ENCODE measurements at regions not wholly inside any gene's neighbourhood (a gene's known extent, or its start where the extent isn't known, plus 50 kb on each side); places are given as distances from the start of the nearest gene placed in this dataset.

GRCh38 chr2:147711031-147711430 lies 133.8 kb upstream of the ACVR2A start:
- no peak for DNase-seq (ENCODE audit: low spot score)

DNA sequence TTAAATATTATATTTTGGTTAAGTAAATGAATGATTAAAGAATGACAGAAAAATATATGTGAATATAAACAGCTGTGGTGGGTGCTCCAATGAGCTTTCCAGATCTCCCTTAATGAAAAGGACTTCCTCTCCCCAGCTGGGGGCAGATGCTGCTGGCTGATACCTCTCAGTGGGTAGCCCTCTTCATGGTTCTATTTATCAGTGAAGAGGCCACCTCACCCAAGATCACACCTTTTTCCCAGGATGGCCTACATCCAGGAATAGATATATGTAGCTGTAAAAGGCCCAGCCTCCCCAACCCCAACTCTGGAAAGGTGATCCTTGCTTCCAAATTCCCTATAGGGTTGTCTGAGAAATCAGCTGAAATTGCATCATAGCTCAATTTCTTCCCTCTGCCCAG lies 135.2 kb upstream of the ACVR2A start:
- no peak for DNase-seq (ENCODE audit: low spot score)

DNA sequence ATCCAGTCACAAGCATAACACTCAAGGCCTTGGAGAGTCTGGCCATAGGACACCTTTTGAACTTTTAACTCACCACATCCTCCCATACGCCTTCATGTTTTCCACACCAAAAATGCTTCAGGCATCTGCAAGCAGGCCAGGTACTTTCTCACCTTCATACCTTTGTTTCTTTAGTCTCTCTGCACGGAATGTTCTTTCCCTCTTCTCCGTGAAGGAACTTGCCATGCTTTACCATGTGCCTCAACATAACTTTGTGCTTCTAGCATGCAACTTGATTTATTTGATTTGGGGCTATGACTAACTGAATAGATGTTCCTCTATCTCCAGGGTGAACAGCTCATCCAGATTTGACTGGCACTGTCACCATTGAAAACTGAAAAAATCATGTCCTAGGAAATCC lies 141.7 kb upstream of the ACVR2A start:
- DNase-seq (ENCODE audit: low spot score): no peak

GRCh38 chr2:147698166-147698565 lies 146.7 kb upstream of the ACVR2A start:
- DNase-seq (ENCODE audit: low spot score): no peak

- DNase-seq (ENCODE audit: low spot score): no peak
Observed at GRCh38 chr2:147696426-147696825, 148.4 kb upstream of the ACVR2A start.

GRCh38 chr2:147689220-147689909 lies 155.5 kb upstream of the ACVR2A start:
- no peak for DNase-seq (ENCODE audit: low spot score)

DNA sequence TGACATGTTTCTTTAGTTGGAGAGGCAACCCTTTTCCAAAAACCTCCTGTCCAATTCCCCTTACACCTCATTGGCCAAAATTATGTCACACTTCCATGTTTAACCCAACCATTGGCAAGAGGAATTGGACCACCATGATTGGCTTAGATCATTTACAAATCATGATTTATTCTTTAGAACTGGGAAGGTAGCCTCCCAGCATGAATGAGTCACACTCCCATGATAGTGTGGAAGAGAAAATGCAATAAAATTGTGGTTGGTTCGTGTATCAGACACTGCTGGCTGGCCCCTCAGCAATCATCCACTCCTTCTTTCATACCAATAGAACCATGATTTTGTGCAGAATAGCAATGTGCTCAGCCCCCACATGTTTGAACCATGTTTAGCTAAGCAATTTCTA lies 156.6 kb upstream of the ACVR2A start:
- DNase-seq (ENCODE audit: low spot score): no peak

GRCh38 chr2:147686365-147686764 lies 158.5 kb upstream of the ACVR2A start:
- no peak for DNase-seq (ENCODE audit: low spot score)

DNA sequence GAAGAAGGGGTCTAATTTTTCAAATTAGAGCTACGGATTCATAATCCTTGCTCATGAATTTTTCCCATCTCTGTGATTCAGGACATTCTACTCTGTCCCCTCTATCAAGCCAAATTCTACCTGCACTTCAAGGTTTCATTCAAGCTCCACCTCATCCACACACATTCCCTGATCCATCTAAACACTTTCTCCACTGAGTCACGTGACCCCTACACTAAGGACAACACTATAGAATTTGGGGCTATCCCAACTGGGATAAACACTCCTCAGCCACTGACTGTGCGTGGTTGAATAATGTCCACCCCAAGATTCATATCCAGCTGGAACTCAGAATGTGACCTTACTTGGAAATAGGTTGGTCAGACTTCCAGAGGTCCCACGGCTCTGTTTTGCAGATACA lies 159.9 kb upstream of the ACVR2A start:
- DNase-seq (ENCODE audit: low spot score): no peak

GRCh38 chr2:147683380-147683779 lies 161.4 kb upstream of the ACVR2A start:
- no peak for DNase-seq (ENCODE audit: low spot score)

- no peak for DNase-seq (ENCODE audit: low spot score)
Observed at GRCh38 chr2:147681093-147681492, 163.7 kb upstream of the ACVR2A start.

- no peak for DNase-seq (ENCODE audit: low spot score)
Observed at GRCh38 chr2:147679955-147680531, 164.8 kb upstream of the ACVR2A start.

GRCh38 chr2:147679191-147679954 lies 165.5 kb upstream of the ACVR2A start:
- DNase-seq (ENCODE audit: low spot score): no peak

DNA sequence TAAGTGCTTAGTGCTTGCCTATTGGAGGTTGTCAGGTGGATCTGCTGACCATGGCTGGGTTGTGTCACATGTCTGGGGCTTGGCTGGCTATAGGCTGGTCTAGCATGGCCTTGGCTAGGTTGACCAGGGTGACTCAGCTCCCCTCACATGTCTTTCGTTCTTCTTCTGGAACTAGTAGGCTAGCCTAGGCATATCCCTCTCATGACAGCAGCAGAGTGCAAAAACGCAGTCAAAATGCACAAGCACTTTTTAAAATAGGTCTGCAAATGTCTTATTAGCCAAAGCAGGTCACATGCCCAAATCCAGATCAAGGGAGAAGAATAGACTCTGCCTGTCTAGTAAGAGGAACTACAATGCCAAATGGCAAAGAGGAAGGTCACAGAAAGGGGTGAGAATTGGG lies 179.7 kb upstream of the ACVR2A start:
- no peak for DNase-seq (ENCODE audit: low spot score)

DNA sequence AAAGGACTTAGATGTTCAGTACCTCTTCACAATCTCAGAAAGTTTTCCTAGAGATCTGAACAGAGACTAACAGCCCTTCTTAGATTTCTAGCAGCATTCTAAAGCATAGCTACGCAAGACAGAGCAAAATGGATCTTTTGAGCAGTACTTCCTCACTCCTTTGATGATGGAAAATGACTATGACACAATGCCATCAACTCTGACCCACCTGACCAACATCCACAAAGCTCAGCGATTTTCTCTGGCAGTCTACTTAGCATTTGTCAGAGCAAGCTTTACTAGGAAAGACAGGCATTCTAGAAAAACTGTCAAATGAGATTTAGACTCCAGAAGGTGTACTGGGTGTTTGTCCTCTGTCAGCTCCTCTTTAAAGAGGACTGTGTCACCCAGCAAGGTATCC lies 180.9 kb upstream of the ACVR2A start:
- DNase-seq (ENCODE audit: low spot score): no peak

- DNase-seq (ENCODE audit: low spot score): no peak
Observed at GRCh38 chr2:147663153-147663961, 181.5 kb upstream of the ACVR2A start.

GRCh38 chr2:147662221-147662620 lies 182.6 kb upstream of the ACVR2A start:
- no peak for DNase-seq (ENCODE audit: low spot score)

- DNase-seq (ENCODE audit: low spot score): no peak
Observed at GRCh38 chr2:147660680-147661079, 184.1 kb upstream of the ACVR2A start.

GRCh38 chr2:147659051-147659450 lies 185.8 kb upstream of the ACVR2A start:
- DNase-seq (ENCODE audit: low spot score): no peak

GRCh38 chr2:147657086-147658000 lies 187.5 kb upstream of the ACVR2A start:
- DNase-seq (ENCODE audit: low spot score): no peak

GRCh38 chr2:147649998-147650397 lies 194.8 kb upstream of the ACVR2A start:
- no peak for DNase-seq (ENCODE audit: low spot score)

Measured in mesenteric fat pad (tissue), 1 donor.